ENCODE measurements at regions not wholly inside any gene's neighbourhood (a gene's known extent, or its start where the extent isn't known, plus 50 kb on each side); places are given as distances from the start of the nearest gene placed in this dataset.

GRCh38 chr1:55437692-55438091 lies 222.5 kb upstream of the USP24 start (continued):
- no peak for TF ChIP-seq ZMAT5 (CRISPR knock-in tag; IDR thresholded peaks at IDR 0.05; ENCODE audit: borderline replicate concordance, low read depth)
- no peak for TF ChIP-seq MXD4 (CRISPR knock-in tag; IDR thresholded peaks at IDR 0.05)
- TF ChIP-seq MBNL3 (CRISPR knock-in tag; conservative IDR thresholded peaks at IDR 0.05) = no peak
- TF ChIP-seq NCOR1 (IDR thresholded peaks at IDR 0.05; ENCODE audit: borderline replicate concordance, low read length) = no peak
- TF ChIP-seq ZBTB43 (CRISPR knock-in tag; conservative IDR thresholded peaks at IDR 0.05) = no peak
- no peak for TF ChIP-seq YY1 (IDR thresholded peaks at IDR 0.05; ENCODE audit: insufficient read depth, insufficient replicate concordance, low read depth, low read length)
- TF ChIP-seq GATAD1 (CRISPR knock-in tag; IDR thresholded peaks at IDR 0.05) = no peak
- no peak for TF ChIP-seq ASH2L (IDR thresholded peaks at IDR 0.05; ENCODE audit: insufficient read length, low read depth, low read length)
- TF ChIP-seq NR2F6 (IDR thresholded peaks at IDR 0.05) = no peak
- TF ChIP-seq NR2F6 (CRISPR knock-in tag; IDR thresholded peaks at IDR 0.05) = no peak
- no peak for TF ChIP-seq ZNF883 (CRISPR knock-in tag; IDR thresholded peaks at IDR 0.05; ENCODE audit: not compliant biosample characterization)
- no peak for TF ChIP-seq MLX (CRISPR knock-in tag; IDR thresholded peaks at IDR 0.05)
- TF ChIP-seq ZNF441 (CRISPR knock-in tag; IDR thresholded peaks at IDR 0.05; ENCODE audit: borderline replicate concordance) = no peak
- no peak for TF ChIP-seq ZNF580 (CRISPR knock-in tag; IDR thresholded peaks at IDR 0.05; ENCODE audit: borderline replicate concordance, low read depth)
- no peak for TF ChIP-seq UBTF (CRISPR knock-in tag; IDR thresholded peaks at IDR 0.05)
- TF ChIP-seq HDAC1 (CRISPR knock-in tag; IDR thresholded peaks at IDR 0.05) = no peak
- TF ChIP-seq HMGXB3 (CRISPR knock-in tag; IDR thresholded peaks at IDR 0.05; ENCODE audit: borderline replicate concordance) = no peak
- no peak for TF ChIP-seq ZNF557 (CRISPR knock-in tag; IDR thresholded peaks at IDR 0.05)
- TF ChIP-seq HIVEP1 (CRISPR knock-in tag; IDR thresholded peaks at IDR 0.05) = no peak
- no peak for TF ChIP-seq ZBTB34 (CRISPR knock-in tag; IDR thresholded peaks at IDR 0.05)
- TF ChIP-seq RFX5 (IDR thresholded peaks at IDR 0.05; ENCODE audit: low read depth, low read length) = no peak
